Aorta (tissue), 5 donors: ENCODE measurements at regions not wholly inside any gene's neighbourhood (a gene's known extent, or its start where the extent isn't known, plus 50 kb on each side); places are given as distances from the start of the nearest gene placed in this dataset.

Source experiments
- ATAC-seq: fragments of 200-7000 bp; cut with Tn5 transposase; one replicate; pipeline ENCODE4 v1.9.1; 2022; ENCODE audit warnings: moderate library complexity; ENCODE audit not compliant: low FRiP score
- DNase-seq, 2 donors: peaks; one replicate each; pipeline ENCODE4 v3.0.0-alpha.2; 2020
- H3K27ac ChIP-seq, 2 donors: one replicate each; pipeline ENCODE4 v1.5.1; 2013; ENCODE audit warnings: low read length in 2 of 2, mild to moderate bottlenecking in 2 of 2, moderate library complexity in 2 of 2, control low read depth in 1 of 2, inconsistent platforms in 1 of 2, low read depth in 1 of 2
- H3K27me3 ChIP-seq, 2 donors: one replicate each; pipeline ENCODE4 v1.6.1; 2013; ENCODE audit warnings: control low read depth in 1 of 2, low read length in 1 of 2, mild to moderate bottlenecking in 1 of 2, moderate library complexity in 1 of 2; ENCODE audit not compliant: insufficient read depth in 2 of 2, control insufficient read depth in 1 of 2
- H3K36me3 ChIP-seq, 2 donors: one replicate each; pipeline ENCODE4 v1.6.1; 2013; ENCODE audit warnings: control low read depth in 1 of 2, low read length in 1 of 2, mild to moderate bottlenecking in 1 of 2; ENCODE audit not compliant: insufficient read depth in 2 of 2, control insufficient read depth in 1 of 2
- H3K4me1 ChIP-seq, 2 donors: one replicate each; pipeline ENCODE4 v1.6.1; 2013; ENCODE audit warnings: low read length in 2 of 2, control low read depth in 1 of 2, mild to moderate bottlenecking in 1 of 2, moderate library complexity in 1 of 2; ENCODE audit not compliant: insufficient read depth in 2 of 2, control insufficient read depth in 1 of 2
- H3K4me3 ChIP-seq, 2 donors: one replicate each; pipeline ENCODE4 v1.5.1; 2013; ENCODE audit warnings: low read length in 2 of 2, control low read depth in 1 of 2, mild to moderate bottlenecking in 1 of 2
- H3K9me3 ChIP-seq: one replicate; pipeline ENCODE4 v1.6.1; 2013; ENCODE audit warnings: mild to moderate bottlenecking, low read length; ENCODE audit not compliant: control insufficient read depth
- WGBS, 2 donors: extraction: QIAGEN DNeasy Blood & Tissue Kit; methylation state at CpG; one replicate each; pipeline ENCODE4 v1.1.7; 2013; 5-methylcytosine and 5-hydroxymethylcytosine counted together
- intact Hi-C, 2 donors: fragments of 100-400 bp; cut with DNase I; formaldehyde crosslinking; loops; one replicate each; pipeline versions ENCODE4 v1.14.2 to v1.15.0; 2022
- donor health status: healthy with polysubstance abuse.
- donor health status: Bipolar disorder and iron deficiency.
- donor health status: DM: no; HTN: no; CAD: no.
- donor health status: DM: no; HTN: no; CAD: no.
- donor health status: DM: yes; HTN: yes; CAD: no.

- Histone ChIP-seq H3K36me3 (no peaks in the 10 kb centered on the region), H3K27ac (no peak overlapping the region), H3K27me3 (no peaks in the 10 kb centered on the region), H3K4me1 (no peaks in the 10 kb centered on the region), H3K9me3 (no peaks in the 10 kb centered on the region), H3K4me3 (no peak overlapping the region)
- no peak for ATAC-seq
- WGBS, 2 donors: 26 to 35% methylated on average over 8 of the region's 8 CpGs
- no peak for DNase-seq
- intact Hi-C loops: no loop called here
Observed at GRCh38 chr7:96833676-96834453, 124.2 kb upstream of the SEM1 start.

- intact Hi-C loops: no loop called here
- H3K4me3 ChIP-seq: no peak overlapping the region
- no peak for ATAC-seq
- no peak overlapping the region for H3K27ac ChIP-seq
- no peaks in the 10 kb centered on the region for H3K36me3 ChIP-seq
- no peaks in the 10 kb centered on the region for H3K4me1 ChIP-seq
- 26 to 38% methylated on average over 3 of the region's 3 CpGs for WGBS, 2 donors
- H3K9me3 ChIP-seq: no peaks in the 10 kb centered on the region
- H3K27me3 ChIP-seq: no peaks in the 10 kb centered on the region
- DNase-seq: no peak
Observed at GRCh38 chr7:96836456-96836855, 126.8 kb upstream of the SEM1 start.

GRCh38 chr7:96837593-96837992, 127.9 kb upstream of the SEM1 start:
- DNase-seq (no peak), ATAC-seq (no peak)
- H3K36me3 ChIP-seq: no peaks in the 10 kb centered on the region
- no peaks in the 10 kb centered on the region for H3K4me1 ChIP-seq
- WGBS, 2 donors: 33 to 52% methylated on average over 2 of the region's 2 CpGs
- H3K27ac ChIP-seq: no peak overlapping the region
- no peaks in the 10 kb centered on the region for H3K9me3 ChIP-seq
- intact Hi-C loops: no loop called here
- no peak overlapping the region for H3K4me3 ChIP-seq
- H3K27me3 ChIP-seq: no peaks in the 10 kb centered on the region

GRCh38 chr7:96838481-96838880, 128.8 kb upstream of the SEM1 start:
- DNase-seq (no peak), ATAC-seq (no peak)
- intact Hi-C loops: no loop called here
- Histone ChIP-seq H3K27me3 (no peaks in the 10 kb centered on the region), H3K36me3 (no peaks in the 10 kb centered on the region), H3K4me3 (no peak overlapping the region), H3K27ac (no peak overlapping the region), H3K4me1 (no peaks in the 10 kb centered on the region), H3K9me3 (no peaks in the 10 kb centered on the region)
- 66 to 68% methylated on average over 7 of the region's 7 CpGs for WGBS, 2 donors

GRCh38 chr7:96855139-96855538, 145.5 kb upstream of the SEM1 start:
- no peaks in the 10 kb centered on the region for H3K27me3 ChIP-seq

GRCh38 chr7:96855691-96856090, 146.0 kb upstream of the SEM1 start:
- DNase-seq (no peak), ATAC-seq (no peak)
- intact Hi-C loops: no loop called here
- Histone ChIP-seq H3K27me3 (no peaks in the 10 kb centered on the region), H3K4me3 (no peak overlapping the region), H3K9me3 (no peaks in the 10 kb centered on the region), H3K27ac (no peak overlapping the region), H3K4me1 (no peaks in the 10 kb centered on the region), H3K36me3 (no peaks in the 10 kb centered on the region)
- WGBS, 2 donors: 40 to 48% methylated on average over 1 of the region's 1 CpG

More at GRCh38 chr7:96855139-96855538, 145.5 kb upstream of the SEM1 start:
- no peaks in the 10 kb centered on the region for H3K36me3 ChIP-seq
- intact Hi-C loops: no loop called here
- no peak overlapping the region for H3K4me3 ChIP-seq
- no peak for DNase-seq
- no peaks in the 10 kb centered on the region for H3K4me1 ChIP-seq
- no peak overlapping the region for H3K27ac ChIP-seq
- ATAC-seq: no peak
- H3K9me3 ChIP-seq: no peaks in the 10 kb centered on the region

- no peaks in the 10 kb centered on the region for H3K4me1 ChIP-seq
- H3K36me3 ChIP-seq: no peaks in the 10 kb centered on the region
- H3K27ac ChIP-seq: no peak overlapping the region
- H3K4me3 ChIP-seq: no peak overlapping the region
- intact Hi-C loops: no loop called here
- 69 to 71% methylated on average over 2 of the region's 2 CpGs for WGBS, 2 donors
- H3K9me3 ChIP-seq: no peaks in the 10 kb centered on the region
- no peaks in the 10 kb centered on the region for H3K27me3 ChIP-seq
- DNase-seq: no peak
- no peak for ATAC-seq
Observed at GRCh38 chr7:96869538-96869937, 135.8 kb upstream of the DLX6 start.

- Histone ChIP-seq H3K9me3 (no peaks in the 10 kb centered on the region), H3K4me3 (no peak overlapping the region), H3K27me3 (no peaks in the 10 kb centered on the region), H3K4me1 (no peaks in the 10 kb centered on the region), H3K27ac (no peak overlapping the region), H3K36me3 (no peaks in the 10 kb centered on the region)
- intact Hi-C loops: no loop called here
- no peak for DNase-seq
- no peak for ATAC-seq
- 32% methylated on average over 2 of the region's 2 CpGs for WGBS, 2 donors
Observed at GRCh38 chr7:96870185-96870584, 135.2 kb upstream of the DLX6 start.

GRCh38 chr7:96870934-96871333, 134.4 kb upstream of the DLX6 start:
- ATAC-seq (no peak), DNase-seq (no peak)
- intact Hi-C loops: no loop called here
- Histone ChIP-seq H3K9me3 (no peaks in the 10 kb centered on the region), H3K4me3 (no peak overlapping the region), H3K27ac (no peak overlapping the region), H3K27me3 (no peaks in the 10 kb centered on the region), H3K36me3 (no peaks in the 10 kb centered on the region), H3K4me1 (no peaks in the 10 kb centered on the region)
